RWPE1 (cell line): ENCODE measurements at regions not wholly inside any gene's neighbourhood (a gene's known extent, or its start where the extent isn't known, plus 50 kb on each side); places are given as distances from the start of the nearest gene placed in this dataset.

Source experiments
- CTCF ChIA-PET: fragments of 350-600 bp; sonication (Branson Sonifier 250); formaldehyde crosslinking; extraction: SDS; loops from one replicate; lab custom pipeline; 2021; lab: Yijun Ruan, JAX
- POLR2A ChIA-PET: fragments of 400-600 bp; formaldehyde crosslinking; extraction: SDS; loops from one replicate; lab custom pipeline; 2020; ENCODE audit warnings: antibody characterized with exemption; ENCODE audit not compliant: low non-redundant PET; lab: Yijun Ruan, JAX
- DNase-seq: peaks from one replicate; pipeline ENCODE4 v3.0.0; 2012; ENCODE audit warnings: low spot score
- H3K27ac ChIP-seq: fragments of 450-650 bp; 2 replicates; pipeline ENCODE4 v1.5.1; 2017
- TF ChIP-seq, protein P1 (sequence below): fragments of 450-650 bp; conservative IDR thresholded peaks from 2 replicates; pipeline ENCODE4 v1.5.1; 2017; ENCODE audit warnings: low read depth, mild to moderate bottlenecking

DNA sequence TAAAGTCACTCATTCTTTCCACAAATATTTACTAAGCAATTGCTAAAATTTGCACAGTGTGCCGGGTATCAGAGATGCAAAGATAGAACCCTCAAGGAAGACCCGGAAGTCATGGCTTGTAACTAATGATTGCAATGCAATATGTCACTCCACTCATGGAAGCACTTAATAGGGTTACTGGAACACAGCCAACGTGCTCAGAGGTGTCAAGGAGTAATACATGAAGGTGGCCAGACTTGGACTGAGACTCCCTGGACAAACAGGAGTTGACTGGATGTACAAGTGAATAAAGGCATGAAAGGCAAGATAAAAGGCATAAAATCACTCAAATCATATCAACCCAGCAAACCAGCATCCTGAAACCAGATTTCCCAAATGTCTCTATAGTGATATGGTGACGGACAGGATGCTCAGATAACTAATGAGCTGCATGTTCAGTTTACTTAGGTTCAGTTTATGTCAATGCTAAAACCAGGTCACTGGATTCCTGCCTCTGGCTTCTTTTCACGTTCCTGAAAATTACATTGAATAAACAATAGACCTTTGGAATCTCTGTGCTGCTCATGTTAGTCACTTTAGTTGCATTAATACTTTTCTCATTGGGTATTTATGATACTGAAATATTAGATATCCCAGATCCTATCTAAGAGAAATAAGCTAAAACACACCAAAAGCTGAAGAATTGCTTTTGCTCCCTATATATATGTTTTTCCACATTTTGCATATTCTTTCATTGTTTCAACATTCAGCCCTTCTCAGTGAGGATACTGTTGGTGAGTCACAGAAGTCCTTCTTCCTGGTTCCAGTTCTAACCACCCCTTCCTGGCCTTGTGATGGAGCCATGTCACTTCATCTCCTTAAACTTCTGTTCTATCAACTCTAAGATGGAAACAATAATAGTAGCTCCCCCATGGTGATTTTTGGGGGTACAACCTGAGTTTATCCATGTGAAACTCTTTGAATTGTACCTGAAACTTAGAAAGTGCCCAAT lies 688.9 kb upstream of the ID2 start:
- ChIA-PET CTCF (interaction anchor here (0.7 kb wide), 1 partner anchor 1077 kb away, joined by 3 read pairs; no protein-coding TSS in a partner anchor), POLR2A (no interaction called here)
- no peak for DNase-seq
- H3K27ac ChIP-seq = no peak overlapping the region
- TF ChIP-seq, protein P1, sequence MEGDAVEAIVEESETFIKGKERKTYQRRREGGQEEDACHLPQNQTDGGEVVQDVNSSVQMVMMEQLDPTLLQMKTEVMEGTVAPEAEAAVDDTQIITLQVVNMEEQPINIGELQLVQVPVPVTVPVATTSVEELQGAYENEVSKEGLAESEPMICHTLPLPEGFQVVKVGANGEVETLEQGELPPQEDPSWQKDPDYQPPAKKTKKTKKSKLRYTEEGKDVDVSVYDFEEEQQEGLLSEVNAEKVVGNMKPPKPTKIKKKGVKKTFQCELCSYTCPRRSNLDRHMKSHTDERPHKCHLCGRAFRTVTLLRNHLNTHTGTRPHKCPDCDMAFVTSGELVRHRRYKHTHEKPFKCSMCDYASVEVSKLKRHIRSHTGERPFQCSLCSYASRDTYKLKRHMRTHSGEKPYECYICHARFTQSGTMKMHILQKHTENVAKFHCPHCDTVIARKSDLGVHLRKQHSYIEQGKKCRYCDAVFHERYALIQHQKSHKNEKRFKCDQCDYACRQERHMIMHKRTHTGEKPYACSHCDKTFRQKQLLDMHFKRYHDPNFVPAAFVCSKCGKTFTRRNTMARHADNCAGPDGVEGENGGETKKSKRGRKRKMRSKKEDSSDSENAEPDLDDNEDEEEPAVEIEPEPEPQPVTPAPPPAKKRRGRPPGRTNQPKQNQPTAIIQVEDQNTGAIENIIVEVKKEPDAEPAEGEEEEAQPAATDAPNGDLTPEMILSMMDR = no peak

DNA sequence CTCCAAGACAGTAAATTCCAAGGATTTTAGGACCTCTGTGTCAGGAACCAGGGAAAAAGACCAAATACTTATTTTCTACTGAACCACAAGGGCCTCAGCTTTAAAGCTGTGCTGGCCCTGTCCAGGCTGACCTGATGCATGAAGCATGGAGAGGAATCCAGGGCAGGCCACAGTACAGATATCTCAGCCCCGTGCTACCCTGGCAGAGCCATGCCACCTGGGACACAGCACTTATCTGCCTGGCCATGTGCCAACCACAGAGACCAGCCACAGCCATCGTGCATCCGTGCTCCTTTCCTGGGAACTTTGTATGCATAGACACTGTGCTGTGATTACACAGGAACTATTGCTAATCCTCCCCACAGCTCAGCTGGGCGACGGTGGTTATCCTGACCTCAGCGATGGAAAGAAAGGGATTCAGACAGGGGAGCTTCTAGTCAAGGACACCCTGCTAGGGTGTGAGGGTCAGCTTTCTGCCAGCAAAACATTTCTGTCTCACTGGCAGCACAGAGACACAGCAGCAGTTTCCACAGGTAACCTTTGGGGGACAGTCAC lies 687.4 kb upstream of the ID2 start:
- ChIA-PET CTCF (no interaction called here), POLR2A (no interaction called here)
- H3K27ac ChIP-seq = no peak overlapping the region
- TF ChIP-seq, protein P1 = no peak
- no peak for DNase-seq

DNA sequence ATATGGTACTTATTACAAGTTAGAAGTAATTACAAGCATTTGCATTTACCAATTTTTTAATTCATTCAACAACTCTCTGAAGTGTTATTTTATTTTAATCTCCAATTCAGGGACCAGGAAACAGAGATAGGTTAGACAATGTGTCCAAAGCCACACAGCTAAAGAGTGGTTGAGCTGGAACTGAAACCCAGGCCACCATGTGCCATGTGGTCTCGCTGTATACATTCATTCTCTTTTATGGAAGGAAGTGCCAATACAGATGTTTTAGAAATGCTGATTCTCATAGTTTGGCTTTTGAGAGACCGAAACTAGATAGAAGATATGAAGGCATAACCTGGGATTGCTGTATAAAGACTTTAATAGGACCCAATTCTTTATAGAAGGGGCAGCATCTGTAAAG lies 684.6 kb upstream of the ID2 start:
- TF ChIP-seq, protein P1 = no peak

DNA sequence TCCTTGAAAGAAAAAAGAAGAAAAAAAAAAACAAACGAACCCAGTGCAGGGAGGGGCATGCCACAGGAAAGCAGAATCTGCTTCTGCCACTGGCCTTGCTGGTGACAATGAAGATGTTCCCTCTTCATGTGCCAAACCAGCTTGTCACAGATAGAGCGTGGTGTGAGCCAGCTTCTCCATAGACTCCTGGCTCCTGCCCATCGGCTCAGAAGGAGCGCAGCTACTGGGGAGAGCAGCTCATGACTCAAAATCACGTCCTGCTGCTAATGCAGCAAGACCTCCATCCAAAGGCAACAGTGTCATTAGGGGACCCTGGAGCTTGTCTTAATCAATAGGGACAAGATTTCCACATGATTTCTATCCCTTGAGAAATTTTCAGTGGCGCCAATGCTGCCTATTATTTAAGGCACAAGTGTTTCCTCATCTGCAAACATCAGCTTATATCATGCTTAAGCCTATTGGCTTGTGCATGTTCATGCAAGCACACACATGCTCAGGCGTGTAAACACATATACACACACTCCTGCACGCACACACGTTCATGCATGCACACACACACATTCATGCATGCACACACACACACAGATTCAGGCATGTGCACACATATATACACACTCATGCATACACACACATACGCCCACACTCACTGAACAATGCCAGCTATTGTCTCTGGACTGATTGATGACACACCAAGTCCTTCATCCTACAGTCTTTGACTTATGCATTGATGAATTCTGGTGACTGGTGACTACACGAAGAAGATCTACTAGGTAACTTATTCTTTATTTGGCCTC lies 682.0 kb upstream of the ID2 start:
- POLR2A ChIA-PET = no interaction called here
- CTCF ChIA-PET = no interaction called here
- no peak for DNase-seq
- no peak overlapping the region for H3K27ac ChIP-seq
- TF ChIP-seq, protein P1 = no peak

More for the DNA sequence above, 684.6 kb upstream of the ID2 start:
- DNase-seq = no peak
- H3K27ac ChIP-seq = no peak overlapping the region
- ChIA-PET POLR2A (no interaction called here), CTCF (interaction anchor here (0.6 kb wide), 1 partner anchor 35 kb away, joined by 3 read pairs; no protein-coding TSS in a partner anchor)

DNA sequence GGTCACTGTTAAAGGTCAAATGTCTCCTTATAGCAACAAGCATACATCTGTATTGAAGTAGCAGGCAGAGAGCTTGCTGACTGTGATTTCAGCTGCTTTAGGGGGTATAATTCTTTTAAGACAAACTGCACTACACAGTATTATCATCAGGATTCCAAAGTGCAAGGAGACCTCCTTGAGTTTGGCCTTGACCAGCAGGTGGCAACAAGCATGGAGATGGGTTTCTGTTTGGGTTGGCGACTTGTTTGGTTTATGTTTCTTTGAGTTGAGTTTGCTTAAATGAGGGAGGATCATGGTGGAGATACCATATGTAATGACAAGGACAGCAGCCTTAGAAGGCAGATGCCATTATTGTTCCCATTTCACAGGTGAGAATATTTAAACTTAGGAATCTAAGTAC lies 681.0 kb upstream of the ID2 start:
- DNase-seq = no peak
- H3K27ac ChIP-seq = no peak overlapping the region
- TF ChIP-seq, protein P1 = no peak
- ChIA-PET POLR2A (no interaction called here), CTCF (no interaction called here)
